Panc1 (cell line): ENCODE measurements at regions not wholly inside any gene's neighbourhood (a gene's known extent, or its start where the extent isn't known, plus 50 kb on each side); places are given as distances from the start of the nearest gene placed in this dataset.
A peak's percentile ranks its signal among the peaks of the same experiment; 100 is the strongest.

Source experiments
- CTCF ChIP-seq: fragments of 450-650 bp; IDR thresholded peaks from 2 replicates; pipeline ENCODE4 v1.5.1; 2017; ENCODE audit warnings: mild to moderate bottlenecking
- POLR2AphosphoS5 ChIP-seq: IDR thresholded peaks from 2 replicates; pipeline ENCODE4 v1.6.1; 2012; ENCODE audit warnings: mild to moderate bottlenecking, low read depth, low read length, moderate library complexity
- REST ChIP-seq, 2 experiments: IDR thresholded peaks; 2 replicates each; pipeline ENCODE4 v1.6.1; 2011 to 2012; ENCODE audit warnings: low read depth in 2 of 2, control low read depth in 1 of 2, low read length in 1 of 2, mild to moderate bottlenecking in 1 of 2, moderate library complexity in 1 of 2; ENCODE audit not compliant: insufficient read depth in 1 of 2
- SIN3A ChIP-seq: IDR thresholded peaks from 2 replicates; pipeline ENCODE4 v1.6.1; 2012; ENCODE audit warnings: low read depth, mild to moderate bottlenecking, low read length, moderate library complexity, borderline replicate concordance; ENCODE audit not compliant: insufficient read depth
- TCF7L2 ChIP-seq: IDR thresholded peaks from 2 replicates; pipeline ENCODE4 v1.6.1; 2011; ENCODE audit warnings: mild to moderate bottlenecking, low read depth, low read length, inconsistent platforms

GRCh38 chr1:5637171-5637570 lies 355.1 kb downstream of the NPHP4 start:
- TF ChIP-seq SIN3A (no peak), CTCF (peak; percentile 77), TCF7L2 (no peak), REST (IDR thresholded peaks at IDR 0.05; ENCODE audit: insufficient read depth in 1 of 2, low read depth in 2 of 2, low read length in 1 of 2) (no peak), POLR2AphosphoS5 (no peak)
